Transverse colon (tissue), 4 donors: ENCODE measurements at regions not wholly inside any gene's neighbourhood (a gene's known extent, or its start where the extent isn't known, plus 50 kb on each side); places are given as distances from the start of the nearest gene placed in this dataset.

Source experiments
- EP300 ChIP-seq: sonication (generic); formaldehyde crosslinking; IDR thresholded peaks from one replicate; pipeline ENCODE4 v1.6.1; 2017; ENCODE audit warnings: antibody characterized with exemption, low read depth
- POLR2A ChIP-seq: fragments of 450-650 bp; IDR thresholded peaks from one replicate; pipeline ENCODE4 v1.6.1; 2016; ENCODE audit warnings: antibody characterized with exemption, mild to moderate bottlenecking, moderate library complexity
- POLR2AphosphoS5 ChIP-seq, 3 donors: sonication (generic); formaldehyde crosslinking; IDR thresholded peaks; one replicate each; pipeline ENCODE4 v1.6.1; 2016; ENCODE audit warnings: antibody characterized with exemption in 3 of 3
- TF ChIP-seq, protein P1 (sequence below), 5 experiments: fragments of 200-600 bp in 3 of 5; fragments of 450-650 bp in 2 of 5; sonication (generic) in 3 of 5; IDR thresholded peaks; 1 replicate in 2 of 5; 2 replicates in 3 of 5; pipeline ENCODE4 v1.5.1; 2016 to 2017; ENCODE audit warnings: antibody characterized with exemption in 5 of 5, inconsistent platforms in 3 of 5, mild to moderate bottlenecking in 2 of 5, moderate library complexity in 1 of 5

DNA sequence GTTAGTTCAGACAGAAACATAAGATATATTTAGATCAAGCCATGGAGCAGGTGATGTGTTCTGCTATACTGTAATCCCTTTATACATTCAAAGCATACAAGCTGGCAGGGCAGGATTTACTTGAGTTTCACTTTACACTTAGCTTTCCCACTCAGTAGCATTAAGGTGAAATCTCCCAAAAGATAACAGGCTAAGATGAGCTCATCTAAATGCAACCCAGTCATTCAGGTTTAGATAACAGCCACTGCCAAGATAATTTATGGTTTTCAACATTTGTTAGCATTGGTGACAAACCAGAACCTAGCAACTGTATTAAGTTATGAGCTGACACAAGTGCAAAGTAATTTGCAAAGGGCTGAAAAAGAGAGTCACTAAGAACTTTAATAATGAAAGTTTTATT lies 925.1 kb upstream of the ATXN7L3B start:
- no peak for TF ChIP-seq POLR2AphosphoS5 (IDR thresholded peaks at IDR 0.05)
- TF ChIP-seq, protein P1, sequence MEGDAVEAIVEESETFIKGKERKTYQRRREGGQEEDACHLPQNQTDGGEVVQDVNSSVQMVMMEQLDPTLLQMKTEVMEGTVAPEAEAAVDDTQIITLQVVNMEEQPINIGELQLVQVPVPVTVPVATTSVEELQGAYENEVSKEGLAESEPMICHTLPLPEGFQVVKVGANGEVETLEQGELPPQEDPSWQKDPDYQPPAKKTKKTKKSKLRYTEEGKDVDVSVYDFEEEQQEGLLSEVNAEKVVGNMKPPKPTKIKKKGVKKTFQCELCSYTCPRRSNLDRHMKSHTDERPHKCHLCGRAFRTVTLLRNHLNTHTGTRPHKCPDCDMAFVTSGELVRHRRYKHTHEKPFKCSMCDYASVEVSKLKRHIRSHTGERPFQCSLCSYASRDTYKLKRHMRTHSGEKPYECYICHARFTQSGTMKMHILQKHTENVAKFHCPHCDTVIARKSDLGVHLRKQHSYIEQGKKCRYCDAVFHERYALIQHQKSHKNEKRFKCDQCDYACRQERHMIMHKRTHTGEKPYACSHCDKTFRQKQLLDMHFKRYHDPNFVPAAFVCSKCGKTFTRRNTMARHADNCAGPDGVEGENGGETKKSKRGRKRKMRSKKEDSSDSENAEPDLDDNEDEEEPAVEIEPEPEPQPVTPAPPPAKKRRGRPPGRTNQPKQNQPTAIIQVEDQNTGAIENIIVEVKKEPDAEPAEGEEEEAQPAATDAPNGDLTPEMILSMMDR (IDR thresholded peaks at IDR 0.05) = no peak
- no peak for TF ChIP-seq EP300
- no peak for TF ChIP-seq POLR2A
